ENCODE measurements at regions not wholly inside any gene's neighbourhood (a gene's known extent, or its start where the extent isn't known, plus 50 kb on each side); places are given as distances from the start of the nearest gene placed in this dataset.

- no peak for TF ChIP-seq CTCF (IDR thresholded peaks at IDR 0.05; ENCODE audit: low read depth, low read length, missing control alignments)
- no peak overlapping the region for H3K4me3 ChIP-seq (replicated peaks; ENCODE audit: low read depth, low read length)
- no peak for DNase-seq (ENCODE audit: extremely low read depth, low read depth)
Observed at GRCh38 chr3:165553371-165553770, 283.9 kb downstream of the BCHE start.

GRCh38 chr3:165549665-165550064 lies 287.6 kb downstream of the BCHE start:
- H3K4me3 ChIP-seq (replicated peaks; ENCODE audit: low read depth, low read length) = no peak overlapping the region
- TF ChIP-seq CTCF (IDR thresholded peaks at IDR 0.05; ENCODE audit: low read depth, low read length, missing control alignments) = no peak
- DNase-seq (ENCODE audit: extremely low read depth, low read depth) = no peak

- TF ChIP-seq CTCF (IDR thresholded peaks at IDR 0.05; ENCODE audit: low read depth, low read length, missing control alignments) = no peak
- no peak overlapping the region for H3K4me3 ChIP-seq (replicated peaks; ENCODE audit: low read depth, low read length)
- no peak for DNase-seq (ENCODE audit: extremely low read depth, low read depth)
Observed at GRCh38 chr3:165549037-165549436, 288.2 kb downstream of the BCHE start.

GRCh38 chr3:165545059-165545458 lies 292.2 kb downstream of the BCHE start:
- no peak for TF ChIP-seq CTCF (IDR thresholded peaks at IDR 0.05; ENCODE audit: low read depth, low read length, missing control alignments)
- DNase-seq (ENCODE audit: extremely low read depth, low read depth) = no peak

GRCh38 chr3:165544432-165544831 lies 292.8 kb downstream of the BCHE start:
- H3K4me3 ChIP-seq (replicated peaks; ENCODE audit: low read depth, low read length) = no peak overlapping the region
- TF ChIP-seq CTCF (IDR thresholded peaks at IDR 0.05; ENCODE audit: low read depth, low read length, missing control alignments) = no peak
- no peak for DNase-seq (ENCODE audit: extremely low read depth, low read depth)

More at GRCh38 chr3:165545059-165545458, 292.2 kb downstream of the BCHE start:
- no peak overlapping the region for H3K4me3 ChIP-seq (replicated peaks; ENCODE audit: low read depth, low read length)

GRCh38 chr3:165538166-165538565 lies 299.1 kb downstream of the BCHE start:
- DNase-seq (ENCODE audit: extremely low read depth, low read depth) = no peak
- TF ChIP-seq CTCF (IDR thresholded peaks at IDR 0.05; ENCODE audit: low read depth, low read length, missing control alignments) = no peak
- no peak overlapping the region for H3K4me3 ChIP-seq (replicated peaks; ENCODE audit: low read depth, low read length)

- DNase-seq (ENCODE audit: extremely low read depth, low read depth) = no peak
- TF ChIP-seq CTCF (IDR thresholded peaks at IDR 0.05; ENCODE audit: low read depth, low read length, missing control alignments) = no peak
- no peak overlapping the region for H3K4me3 ChIP-seq (replicated peaks; ENCODE audit: low read depth, low read length)
Observed at GRCh38 chr3:165532851-165533250, 304.4 kb downstream of the BCHE start.
